Hepatocyte (in vitro differentiated cells): ENCODE measurements at regions not wholly inside any gene's neighbourhood (a gene's known extent, or its start where the extent isn't known, plus 50 kb on each side); places are given as distances from the start of the nearest gene placed in this dataset.

Experiments
- DNase-seq: peaks from one replicate; pipeline ENCODE4 v3.0.0-alpha.2; 2016; ENCODE audit warnings: low spot score
- H2AFZ ChIP-seq: fragments of 200-600 bp; sonication (generic); 2 replicates; pipeline ENCODE4 v1.6.0; 2016; ENCODE audit warnings: antibody characterized with exemption, mild to moderate bottlenecking
- H3K27ac ChIP-seq: fragments of 200-600 bp; sonication (generic); 2 replicates; pipeline ENCODE4 v1.5.1; 2016; ENCODE audit warnings: mild to moderate bottlenecking
- H3K27me3 ChIP-seq: fragments of 200-600 bp; sonication (generic); 2 replicates; pipeline ENCODE4 v1.6.1; 2016
- H3K36me3 ChIP-seq: fragments of 200-600 bp; sonication (generic); replicated peaks from 2 replicates; pipeline ENCODE4 v1.5.1; 2016; ENCODE audit warnings: low read depth; ENCODE audit not compliant: insufficient read depth
- H3K4me1 ChIP-seq: fragments of 200-600 bp; sonication (generic); 2 replicates; pipeline ENCODE4 v1.5.1; 2016; ENCODE audit warnings: mild to moderate bottlenecking, moderate library complexity; ENCODE audit not compliant: insufficient read depth
- H3K4me2 ChIP-seq: fragments of 200-600 bp; sonication (generic); 2 replicates; pipeline ENCODE4 v1.6.0; 2016
- H3K4me3 ChIP-seq: fragments of 200-600 bp; sonication (generic); 2 replicates; pipeline ENCODE4 v1.5.1; 2016; ENCODE audit warnings: mild to moderate bottlenecking
- H3K79me2 ChIP-seq: fragments of 200-600 bp; sonication (generic); 2 replicates; pipeline ENCODE4 v1.6.0; 2017; ENCODE audit warnings: mild to moderate bottlenecking
- H3K9me2 ChIP-seq: fragments of 200-600 bp; sonication (generic); replicated peaks from 2 replicates; pipeline ENCODE4 v1.6.0; 2017; ENCODE audit warnings: mild to moderate bottlenecking; ENCODE audit not compliant: insufficient read depth
- H3K9me3 ChIP-seq: fragments of 200-600 bp; sonication (generic); 2 replicates; pipeline ENCODE4 v1.5.1; 2016; ENCODE audit warnings: low read depth, mild to moderate bottlenecking
- H4K20me1 ChIP-seq: fragments of 200-600 bp; sonication (generic); 2 replicates; pipeline ENCODE4 v1.6.0; 2016; ENCODE audit warnings: mild to moderate bottlenecking; ENCODE audit not compliant: insufficient read depth, poor library complexity, severe bottlenecking
- CTCF ChIP-seq: fragments of 200-600 bp; sonication (generic); IDR thresholded peaks from 2 replicates; pipeline ENCODE4 v1.5.1; 2016; ENCODE audit warnings: antibody characterized with exemption, mild to moderate bottlenecking; ENCODE audit not compliant: poor library complexity
- EZH2 ChIP-seq: fragments of 200-600 bp; sonication (generic); IDR thresholded peaks from 2 replicates; pipeline ENCODE4 v1.6.1; 2016; ENCODE audit warnings: antibody characterized with exemption, mild to moderate bottlenecking, borderline replicate concordance
- EZH2phosphoT487 ChIP-seq: fragments of 200-600 bp; sonication (generic); IDR thresholded peaks from one replicate; pipeline ENCODE4 v1.6.1; 2018; ENCODE audit warnings: antibody characterized with exemption, mild to moderate bottlenecking, low read depth, moderate library complexity; ENCODE audit not compliant: unreplicated experiment, severe bottlenecking
- WGBS: methylation state at CpG from one replicate; pipeline ENCODE4 v1.1.6; 2016; ENCODE audit warnings: low lambda C conversion rate; ENCODE audit errors: missing lambda C conversion rate; 5-methylcytosine and 5-hydroxymethylcytosine counted together

- no peaks in the 10 kb centered on the region for H3K79me2 ChIP-seq
- H3K9me2 ChIP-seq, result no peaks in the 10 kb centered on the region
- no peak overlapping the region for H2AFZ ChIP-seq
- no peaks in the 10 kb centered on the region for H4K20me1 ChIP-seq
- H3K9me3 ChIP-seq, result no peaks in the 10 kb centered on the region
- no peaks in the 10 kb centered on the region for H3K27me3 ChIP-seq
- no peaks in the 10 kb centered on the region for H3K36me3 ChIP-seq
- H3K4me3 ChIP-seq, result no peak overlapping the region
- TF ChIP-seq EZH2 (no peak), EZH2phosphoT487 (no peak), CTCF (no peak)
- DNase-seq, result no peak
- no peak overlapping the region for H3K4me2 ChIP-seq
- peaks cover 6% of the 10 kb centered on the region for H3K4me1 ChIP-seq
- WGBS, result 84% methylated on average over 6 of the region's 6 CpGs
- H3K27ac ChIP-seq, result peak overlapping the region; percentile 1
These were observed 217.1 kb upstream of the PLEKHG7 start for GRCh38 chr12:92485351-92486348.

GRCh38 chr12:92482599-92482998 lies 220.2 kb upstream of the PLEKHG7 start:
- 100% methylated on average over 2 of the region's 2 CpGs for WGBS
- H3K4me2 ChIP-seq, result no peak overlapping the region
- no peaks in the 10 kb centered on the region for H3K36me3 ChIP-seq
- H3K9me2 ChIP-seq, result no peaks in the 10 kb centered on the region
- TF ChIP-seq EZH2phosphoT487 (no peak), EZH2 (no peak), CTCF (no peak)
- no peaks in the 10 kb centered on the region for H4K20me1 ChIP-seq
- no peak overlapping the region for H2AFZ ChIP-seq
- no peak overlapping the region for H3K27ac ChIP-seq
- H3K9me3 ChIP-seq, result no peaks in the 10 kb centered on the region
- H3K4me3 ChIP-seq, result no peak overlapping the region
- no peaks in the 10 kb centered on the region for H3K79me2 ChIP-seq
- peaks cover 6% of the 10 kb centered on the region for H3K4me1 ChIP-seq
- DNase-seq, result no peak
- H3K27me3 ChIP-seq, result no peaks in the 10 kb centered on the region

GRCh38 chr12:92481066-92481465 lies 221.7 kb upstream of the PLEKHG7 start:
- H3K27ac ChIP-seq, result no peak overlapping the region

More at GRCh38 chr12:92481066-92481465, 221.7 kb upstream of the PLEKHG7 start:
- no peak for DNase-seq
- Histone ChIP-seq H3K4me3 (no peak overlapping the region), H2AFZ (no peak overlapping the region), H3K9me3 (no peaks in the 10 kb centered on the region), H4K20me1 (no peaks in the 10 kb centered on the region), H3K27me3 (no peaks in the 10 kb centered on the region), H3K4me1 (peaks cover 6% of the 10 kb centered on the region), H3K4me2 (no peak overlapping the region), H3K79me2 (no peaks in the 10 kb centered on the region), H3K36me3 (no peaks in the 10 kb centered on the region), H3K9me2 (no peaks in the 10 kb centered on the region)
- TF ChIP-seq EZH2, result no peak
- no peak for TF ChIP-seq EZH2phosphoT487
- TF ChIP-seq CTCF, result no peak
- 98% methylated on average over 2 of the region's 2 CpGs for WGBS
